Stimulated activated naive B cell treated with anti-CD40 and anti-IgM and Interleukin-4, amounts not matched to agents 10 μg/mL and 1 μg/mL and 100 μg/mL, for 72 hours (primary cell): ENCODE measurements at regions not wholly inside any gene's neighbourhood (a gene's known extent, or its start where the extent isn't known, plus 50 kb on each side); places are given as distances from the start of the nearest gene placed in this dataset.

Source experiments
- ATAC-seq, 2 donors: fragments of 150-1000 bp; cut with Tn5 transposase; replicated peaks; 2 replicates each; pipeline ENCODE4 v1.10.0; 2021; ENCODE audit warnings: moderate library complexity in 1 of 2
- DNase-seq: peaks from one replicate; pipeline ENCODE4 v3.0.0; 2021
- H3K27ac Mint-ChIP-seq: one replicate; pipeline ENCODE4 v1.8.0; 2022; ENCODE audit warnings: mild to moderate bottlenecking, mixed read lengths
- H3K27me3 Mint-ChIP-seq, 2 donors: one replicate each; pipeline ENCODE4 v1.8.0; 2022; ENCODE audit warnings: mixed read lengths in 2 of 2
- H3K36me3 Mint-ChIP-seq, 2 donors: one replicate each; pipeline ENCODE4 v1.8.0; 2022; ENCODE audit warnings: mixed read lengths in 2 of 2, mild to moderate bottlenecking in 1 of 2
- H3K4me1 Mint-ChIP-seq, 2 donors: one replicate each; pipeline ENCODE4 v1.8.0; 2022; ENCODE audit warnings: mixed read lengths in 2 of 2, mild to moderate bottlenecking in 1 of 2
- H3K4me3 Mint-ChIP-seq, 2 donors: one replicate each; pipeline ENCODE4 v1.8.0; 2022; ENCODE audit warnings: mild to moderate bottlenecking in 2 of 2, mixed read lengths in 2 of 2, moderate library complexity in 1 of 2
- H3K9me3 Mint-ChIP-seq, 2 donors: one replicate each; pipeline ENCODE4 v1.8.0; 2022; ENCODE audit warnings: mixed read lengths in 2 of 2, mild to moderate bottlenecking in 1 of 2

DNA sequence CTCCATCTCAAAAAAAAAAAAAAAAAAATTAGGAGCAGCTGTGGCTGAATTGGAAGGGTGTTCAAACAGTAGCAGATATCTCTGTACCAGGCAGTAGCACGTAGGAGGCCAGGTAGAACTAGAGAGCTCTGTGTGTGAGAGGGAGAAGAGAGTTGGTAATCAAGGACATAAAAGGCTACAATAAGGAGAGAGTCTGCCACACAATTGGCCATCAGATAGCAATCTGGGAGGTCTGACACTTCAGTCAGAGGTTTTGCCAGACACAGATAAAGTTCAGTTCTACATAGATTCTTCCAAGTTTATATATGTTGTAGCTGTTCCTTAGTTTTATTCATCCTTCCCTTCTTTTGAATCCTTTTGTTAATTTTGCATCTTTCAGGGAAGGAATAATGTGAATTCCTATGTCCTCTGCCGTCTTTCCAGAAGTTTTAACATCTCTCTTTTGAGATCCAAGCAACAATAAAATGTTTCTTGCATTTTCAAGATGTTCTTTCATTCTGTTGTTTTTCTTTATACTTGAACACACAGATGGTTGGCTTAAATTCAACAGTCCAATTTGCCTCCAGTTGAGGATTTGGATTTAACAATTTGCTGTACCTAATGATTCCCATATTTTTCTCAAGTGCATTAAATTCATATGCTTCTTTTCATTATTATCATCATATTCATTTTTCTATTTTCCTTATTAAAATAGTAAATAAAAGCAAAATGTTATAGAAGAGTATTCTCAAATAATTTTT lies 600.3 kb upstream of the GCFC2 start:
- no peak for ATAC-seq
- no peaks in the 10 kb centered on the region for H3K36me3 Mint-ChIP-seq
- no peak for DNase-seq
- no peak overlapping the region for H3K27ac Mint-ChIP-seq
- H3K27me3 Mint-ChIP-seq, result no peaks in the 10 kb centered on the region
- H3K9me3 Mint-ChIP-seq, result peaks cover 4 to 9% of the 10 kb centered on the region in 2 donors
- no peak overlapping the region for H3K4me3 Mint-ChIP-seq
- no peaks in the 10 kb centered on the region for H3K4me1 Mint-ChIP-seq

DNA sequence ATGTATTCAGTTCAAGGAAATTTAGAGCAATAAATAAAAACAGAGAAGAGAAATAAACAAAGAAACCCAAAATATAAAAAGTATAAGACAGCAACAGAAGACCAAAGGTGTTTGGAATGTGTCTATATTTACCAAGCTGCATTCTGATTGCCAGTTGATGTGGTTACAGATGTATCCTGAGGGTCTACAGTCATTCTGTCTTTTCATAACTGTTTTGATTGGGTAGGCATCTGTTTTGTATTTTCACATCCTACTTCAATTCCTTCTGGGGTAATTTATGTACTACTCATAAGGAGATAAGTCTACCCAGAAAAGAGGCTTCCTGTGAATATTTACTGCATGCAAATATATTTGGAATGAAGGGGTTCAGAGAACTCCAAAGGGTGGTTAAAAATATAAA lies 596.8 kb upstream of the GCFC2 start:
- Mint-ChIP-seq H3K9me3 (peaks cover 10 to 14% of the 10 kb centered on the region in 2 donors), H3K4me1 (no peaks in the 10 kb centered on the region), H3K27ac (no peak overlapping the region), H3K36me3 (no peaks in the 10 kb centered on the region), H3K4me3 (no peak overlapping the region), H3K27me3 (no peaks in the 10 kb centered on the region)
- DNase-seq (no peak), ATAC-seq (no peak)

DNA sequence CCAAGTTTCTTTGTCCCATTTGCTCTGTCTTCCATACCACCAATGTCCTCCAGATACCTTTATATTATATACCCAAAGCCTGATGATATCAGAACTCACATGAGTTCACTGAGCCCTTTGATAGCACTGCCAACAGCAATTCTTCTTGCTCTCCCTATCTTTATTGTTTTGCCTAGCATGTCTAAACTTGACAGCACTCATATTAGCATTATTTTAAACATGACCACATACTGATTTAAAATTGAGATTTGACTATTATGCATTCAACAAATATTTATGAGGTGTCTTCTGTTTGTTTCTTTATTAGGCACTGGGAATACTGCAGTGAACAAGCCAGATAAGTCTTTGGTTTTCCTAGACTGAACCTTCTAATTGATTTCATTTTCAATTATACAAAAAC lies 587.3 kb upstream of the GCFC2 start:
- no peaks in the 10 kb centered on the region for H3K36me3 Mint-ChIP-seq
- no peaks in the 10 kb centered on the region for H3K27me3 Mint-ChIP-seq
- ATAC-seq (no peak), DNase-seq (no peak)
- H3K9me3 Mint-ChIP-seq, result no peaks in the 10 kb centered on the region
- H3K27ac Mint-ChIP-seq, result no peak overlapping the region
- H3K4me1 Mint-ChIP-seq, result no peaks in the 10 kb centered on the region
- H3K4me3 Mint-ChIP-seq, result no peak overlapping the region

DNA sequence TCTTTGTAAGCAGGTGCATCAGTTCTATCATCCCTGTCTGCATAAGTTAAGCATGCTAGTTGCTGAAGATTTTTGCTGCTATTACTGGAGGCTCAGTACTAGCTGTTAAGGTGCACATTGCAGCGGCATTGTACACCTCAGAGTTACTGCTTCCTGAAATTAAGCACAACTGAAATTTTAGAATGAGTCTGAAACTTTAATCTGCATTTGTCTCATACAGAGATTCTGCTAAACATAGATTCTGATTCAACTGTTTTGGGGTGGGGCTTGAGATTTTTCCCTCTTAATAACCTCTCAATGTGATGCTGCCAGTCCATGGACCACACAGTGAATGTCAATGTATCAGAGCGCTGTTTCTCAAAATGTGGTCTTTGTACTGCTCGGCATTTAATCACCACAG lies 585.7 kb upstream of the GCFC2 start:
- DNase-seq (no peak), ATAC-seq (no peak)
- Mint-ChIP-seq H3K4me3 (no peak overlapping the region), H3K36me3 (no peaks in the 10 kb centered on the region), H3K27me3 (no peaks in the 10 kb centered on the region), H3K27ac (no peak overlapping the region), H3K9me3 (no peaks in the 10 kb centered on the region), H3K4me1 (no peaks in the 10 kb centered on the region)

DNA sequence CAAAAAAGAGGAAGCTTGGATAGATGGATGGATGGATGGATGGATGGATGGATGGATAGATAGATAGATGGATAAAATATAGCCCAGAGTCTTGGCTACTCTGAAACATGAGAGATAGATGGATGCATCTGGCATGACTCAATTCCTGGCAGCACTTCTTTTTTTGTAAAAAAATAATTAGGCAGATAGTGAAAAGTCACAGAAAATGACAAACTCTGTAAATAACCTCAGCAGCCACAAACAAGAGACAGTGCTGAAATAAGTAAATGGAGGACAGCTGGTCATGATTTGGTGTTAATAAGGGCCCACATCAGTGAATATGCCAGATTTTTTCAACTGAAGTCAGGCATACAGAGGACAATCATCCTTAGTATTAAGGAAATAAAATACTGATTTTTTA lies 585.0 kb upstream of the GCFC2 start:
- no peaks in the 10 kb centered on the region for H3K27me3 Mint-ChIP-seq
- DNase-seq, result no peak

DNA sequence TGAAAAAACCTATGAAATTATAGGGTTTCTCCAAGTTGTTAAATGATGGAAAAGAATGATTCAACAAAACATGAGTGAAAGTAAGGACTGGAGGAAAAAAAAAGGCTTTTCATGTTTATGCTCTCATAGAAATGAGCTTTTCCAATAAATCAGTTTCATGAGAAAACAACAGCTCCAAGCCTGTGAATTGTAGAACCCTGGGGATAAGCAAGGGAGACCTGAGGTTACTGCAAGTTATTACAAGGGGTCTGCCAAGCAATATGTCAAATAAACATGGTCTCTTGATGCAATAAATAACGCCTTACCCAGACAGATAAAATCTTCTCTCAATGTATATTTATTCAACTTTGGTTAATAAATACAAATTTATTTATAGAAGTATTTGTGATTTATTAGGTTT lies 577.9 kb upstream of the GCFC2 start:
- H3K27me3 Mint-ChIP-seq, result no peaks in the 10 kb centered on the region
- H3K4me3 Mint-ChIP-seq, result no peak overlapping the region
- H3K4me1 Mint-ChIP-seq, result no peaks in the 10 kb centered on the region
- no peaks in the 10 kb centered on the region for H3K36me3 Mint-ChIP-seq
- ATAC-seq (no peak), DNase-seq (no peak)
- no peak overlapping the region for H3K27ac Mint-ChIP-seq
- no peaks in the 10 kb centered on the region for H3K9me3 Mint-ChIP-seq

More for the DNA sequence above, 585.0 kb upstream of the GCFC2 start:
- no peaks in the 10 kb centered on the region for H3K4me1 Mint-ChIP-seq
- H3K36me3 Mint-ChIP-seq, result no peaks in the 10 kb centered on the region
- H3K9me3 Mint-ChIP-seq, result no peaks in the 10 kb centered on the region
- no peak overlapping the region for H3K4me3 Mint-ChIP-seq
- no peak for ATAC-seq
- H3K27ac Mint-ChIP-seq, result no peak overlapping the region

DNA sequence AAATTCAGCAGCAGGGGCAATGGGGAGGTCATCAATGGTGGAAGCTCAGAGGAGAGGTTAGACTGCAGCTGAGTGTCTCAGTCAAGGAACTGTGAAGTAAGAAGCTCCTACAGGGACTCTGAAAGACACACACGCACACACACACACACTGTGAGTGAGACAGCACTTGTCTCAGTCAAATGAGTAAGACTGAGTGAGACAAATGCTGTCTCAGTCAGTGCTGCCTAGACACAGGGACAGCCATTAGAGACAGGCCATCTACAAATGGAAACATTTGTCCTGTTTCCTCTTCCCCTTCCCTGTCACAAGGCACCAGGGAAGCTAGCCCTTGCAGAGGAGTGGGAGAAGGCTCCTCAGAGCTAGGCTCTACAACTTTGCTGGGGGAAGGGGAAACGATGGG lies 577.4 kb upstream of the GCFC2 start:
- Mint-ChIP-seq H3K36me3 (no peaks in the 10 kb centered on the region), H3K9me3 (no peaks in the 10 kb centered on the region), H3K27ac (no peak overlapping the region), H3K4me3 (no peak overlapping the region), H3K27me3 (no peaks in the 10 kb centered on the region), H3K4me1 (no peaks in the 10 kb centered on the region)
- no peak for DNase-seq
- ATAC-seq, result no peak

DNA sequence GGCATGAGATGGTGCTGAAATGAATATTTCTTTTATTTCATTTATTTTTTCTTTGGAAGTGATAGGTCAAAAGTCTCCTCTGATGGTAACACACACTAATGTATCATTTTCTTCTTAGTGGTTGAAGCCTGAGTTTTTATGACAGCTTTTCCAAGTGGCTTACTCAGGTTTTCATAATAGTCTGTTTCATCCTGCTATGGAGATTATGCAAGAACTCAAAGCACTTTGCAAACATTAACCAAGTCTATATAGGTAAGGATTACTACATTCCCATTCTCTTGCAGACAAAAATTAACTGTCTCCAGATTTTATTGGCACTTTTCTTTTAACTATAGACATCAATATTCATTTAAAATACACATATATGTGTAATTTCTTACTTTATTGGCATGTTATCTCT lies 572.6 kb upstream of the GCFC2 start:
- DNase-seq, result no peak
- Mint-ChIP-seq H3K27me3 (no peaks in the 10 kb centered on the region), H3K4me3 (no peak overlapping the region), H3K9me3 (no peaks in the 10 kb centered on the region), H3K27ac (no peak overlapping the region), H3K36me3 (no peaks in the 10 kb centered on the region), H3K4me1 (no peaks in the 10 kb centered on the region)
- no peak for ATAC-seq

DNA sequence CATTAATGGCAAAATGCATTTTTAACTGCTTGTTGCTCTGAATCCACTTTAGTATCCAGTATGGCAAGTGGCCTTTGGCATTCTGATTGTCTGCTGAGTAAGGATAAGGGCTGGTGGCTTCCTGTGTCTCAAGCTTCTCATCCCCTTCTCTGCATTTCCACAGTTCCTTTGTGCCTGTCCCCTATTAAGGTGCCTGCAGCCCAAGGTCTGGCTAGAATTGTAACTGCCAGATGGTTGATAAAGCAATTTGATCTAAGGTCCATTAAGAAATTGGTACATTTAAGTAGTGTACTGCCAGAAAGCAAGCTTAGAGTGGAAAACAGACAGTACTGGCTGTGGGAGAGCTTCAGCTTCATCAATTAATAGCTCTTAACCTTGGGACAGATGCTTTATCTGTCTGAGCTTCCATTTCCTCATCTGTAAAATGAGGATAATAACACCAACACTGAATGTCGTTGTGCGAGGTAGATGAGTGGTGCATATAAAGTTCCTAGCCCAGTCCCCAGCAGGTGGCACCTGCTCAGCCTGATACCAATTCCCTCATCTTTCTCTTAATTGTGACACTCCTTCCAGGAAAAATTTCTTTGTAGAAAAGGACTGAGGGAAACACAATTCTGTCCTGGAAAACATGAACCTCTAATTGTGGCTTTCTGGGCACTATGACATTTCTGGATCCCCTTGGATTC lies 570.6 kb upstream of the GCFC2 start:
- no peak overlapping the region for H3K27ac Mint-ChIP-seq
- no peak overlapping the region for H3K4me3 Mint-ChIP-seq
- peaks cover 0 to 1% of the 10 kb centered on the region in 2 donors for H3K9me3 Mint-ChIP-seq
- DNase-seq, result no peak
- H3K36me3 Mint-ChIP-seq, result no peaks in the 10 kb centered on the region
- H3K4me1 Mint-ChIP-seq, result no peaks in the 10 kb centered on the region
- H3K27me3 Mint-ChIP-seq, result no peaks in the 10 kb centered on the region
- no peak for ATAC-seq

DNA sequence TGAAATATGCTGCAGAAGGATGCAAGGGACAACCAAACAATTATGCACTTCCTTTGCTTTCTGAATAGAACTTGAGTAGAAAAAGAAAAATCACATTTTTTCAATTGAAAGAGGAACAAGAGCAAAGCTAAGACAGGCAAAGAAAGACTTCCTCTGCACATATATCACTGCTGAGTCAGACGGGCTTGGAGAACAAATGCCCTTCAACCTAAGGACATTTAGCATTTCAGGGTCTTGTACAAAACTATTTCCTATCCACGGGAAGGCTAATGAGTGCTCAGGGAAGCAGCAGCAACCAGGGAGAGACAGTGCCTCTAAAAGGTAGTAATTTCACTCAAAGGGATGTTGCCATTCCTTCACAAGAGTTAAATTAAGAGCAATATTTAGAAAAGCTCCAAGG lies 570.0 kb upstream of the GCFC2 start:
- no peak overlapping the region for H3K4me3 Mint-ChIP-seq
- no peaks in the 10 kb centered on the region for H3K27me3 Mint-ChIP-seq
- no peak overlapping the region for H3K27ac Mint-ChIP-seq
- no peak for DNase-seq
- H3K36me3 Mint-ChIP-seq, result no peaks in the 10 kb centered on the region
- ATAC-seq, result no peak
- H3K4me1 Mint-ChIP-seq, result no peaks in the 10 kb centered on the region
- peaks cover 0 to 1% of the 10 kb centered on the region in 2 donors for H3K9me3 Mint-ChIP-seq

DNA sequence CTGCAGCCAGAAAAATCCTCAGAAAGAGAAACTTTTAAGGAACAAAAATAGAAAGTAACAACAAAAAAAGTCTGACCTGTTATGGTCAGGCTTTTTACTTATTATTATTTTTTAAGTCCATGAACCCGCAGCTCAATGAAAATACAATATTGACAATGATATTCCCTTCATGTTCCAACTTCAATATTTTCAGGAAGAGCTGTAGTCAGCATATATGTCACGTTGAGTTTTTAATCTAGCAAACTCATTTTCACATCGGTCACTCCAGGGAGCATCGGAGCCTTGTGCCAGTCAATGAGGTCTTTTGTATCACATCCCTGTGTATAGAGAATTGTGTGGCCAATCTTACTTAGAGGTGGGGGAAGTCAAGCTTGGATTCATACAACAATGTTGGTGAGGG lies 568.4 kb upstream of the GCFC2 start:
- H3K27me3 Mint-ChIP-seq, result no peaks in the 10 kb centered on the region
- DNase-seq (no peak), ATAC-seq (no peak)
- H3K4me1 Mint-ChIP-seq, result no peaks in the 10 kb centered on the region
- no peak overlapping the region for H3K4me3 Mint-ChIP-seq
- no peaks in the 10 kb centered on the region for H3K36me3 Mint-ChIP-seq
- no peak overlapping the region for H3K27ac Mint-ChIP-seq
- peaks cover 0 to 1% of the 10 kb centered on the region in 2 donors for H3K9me3 Mint-ChIP-seq

DNA sequence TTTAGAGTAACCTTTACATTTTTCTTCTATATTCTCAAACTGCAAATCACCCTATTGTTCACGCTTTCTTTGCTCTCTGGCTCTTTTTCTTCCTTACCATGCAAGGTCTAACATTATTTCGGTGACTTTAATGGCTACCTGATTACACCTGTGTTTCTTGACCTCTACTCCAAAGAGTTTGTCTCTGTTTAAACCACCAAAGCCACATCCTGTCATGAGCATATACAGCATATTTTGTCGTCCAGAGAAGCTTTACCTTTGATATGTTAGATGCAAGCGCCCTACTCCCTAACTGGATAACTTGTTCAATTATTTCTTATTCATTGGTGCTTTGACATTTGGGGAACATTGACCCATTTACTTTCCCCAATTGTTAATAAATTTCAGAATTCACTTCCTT lies 565.1 kb upstream of the GCFC2 start:
- ATAC-seq (no peak), DNase-seq (no peak)
- Mint-ChIP-seq H3K4me1 (no peaks in the 10 kb centered on the region), H3K27ac (no peak overlapping the region), H3K4me3 (no peak overlapping the region), H3K9me3 (peaks cover 0 to 4% of the 10 kb centered on the region in 2 donors), H3K27me3 (no peaks in the 10 kb centered on the region), H3K36me3 (no peaks in the 10 kb centered on the region)

DNA sequence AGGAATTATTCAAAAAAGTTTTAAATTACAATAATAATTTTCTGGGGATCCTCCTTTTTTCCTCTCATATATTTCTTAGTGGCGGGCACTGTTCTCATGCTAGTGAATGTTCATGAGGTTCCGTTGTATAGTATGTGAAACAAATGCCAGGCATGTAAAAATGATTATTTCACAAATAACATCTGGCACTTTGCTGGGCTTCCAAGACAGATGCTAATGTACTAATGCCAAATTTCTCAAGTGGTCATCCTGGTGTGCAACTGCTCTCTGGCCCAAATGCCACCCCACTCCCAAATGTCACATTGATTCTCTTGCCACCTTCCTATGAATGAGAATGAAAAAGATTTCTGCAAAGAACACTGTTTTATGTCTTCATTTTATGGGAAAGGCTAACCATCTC lies 564.0 kb upstream of the GCFC2 start:
- Mint-ChIP-seq H3K9me3 (peaks cover 0 to 4% of the 10 kb centered on the region in 2 donors), H3K36me3 (no peaks in the 10 kb centered on the region), H3K27me3 (no peaks in the 10 kb centered on the region), H3K4me1 (no peaks in the 10 kb centered on the region), H3K4me3 (no peak overlapping the region), H3K27ac (no peak overlapping the region)
- DNase-seq, result no peak
- no peak for ATAC-seq

DNA sequence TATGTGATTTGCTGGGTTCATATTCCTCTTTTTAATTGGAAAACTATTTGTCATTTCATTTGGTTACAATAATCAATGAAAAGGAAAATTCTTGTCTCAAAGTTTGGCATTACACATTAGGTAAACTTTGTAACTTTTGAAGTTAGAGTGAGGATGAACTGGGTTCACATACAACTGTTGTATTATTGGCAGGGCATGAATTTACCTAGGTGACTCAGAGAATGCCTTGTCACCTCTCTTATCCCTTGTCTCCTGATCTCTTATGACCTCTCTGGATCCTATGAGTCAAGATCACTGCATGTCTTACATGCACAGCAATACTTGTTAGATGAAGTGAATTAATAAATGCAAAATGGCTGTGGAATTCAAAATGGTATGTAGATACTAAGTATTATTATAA lies 563.4 kb upstream of the GCFC2 start:
- H3K27me3 Mint-ChIP-seq, result no peaks in the 10 kb centered on the region
- no peaks in the 10 kb centered on the region for H3K36me3 Mint-ChIP-seq
- no peak overlapping the region for H3K4me3 Mint-ChIP-seq
- no peak overlapping the region for H3K27ac Mint-ChIP-seq
- ATAC-seq (no peak), DNase-seq (no peak)
- peaks cover 0 to 4% of the 10 kb centered on the region in 2 donors for H3K9me3 Mint-ChIP-seq
- no peaks in the 10 kb centered on the region for H3K4me1 Mint-ChIP-seq

DNA sequence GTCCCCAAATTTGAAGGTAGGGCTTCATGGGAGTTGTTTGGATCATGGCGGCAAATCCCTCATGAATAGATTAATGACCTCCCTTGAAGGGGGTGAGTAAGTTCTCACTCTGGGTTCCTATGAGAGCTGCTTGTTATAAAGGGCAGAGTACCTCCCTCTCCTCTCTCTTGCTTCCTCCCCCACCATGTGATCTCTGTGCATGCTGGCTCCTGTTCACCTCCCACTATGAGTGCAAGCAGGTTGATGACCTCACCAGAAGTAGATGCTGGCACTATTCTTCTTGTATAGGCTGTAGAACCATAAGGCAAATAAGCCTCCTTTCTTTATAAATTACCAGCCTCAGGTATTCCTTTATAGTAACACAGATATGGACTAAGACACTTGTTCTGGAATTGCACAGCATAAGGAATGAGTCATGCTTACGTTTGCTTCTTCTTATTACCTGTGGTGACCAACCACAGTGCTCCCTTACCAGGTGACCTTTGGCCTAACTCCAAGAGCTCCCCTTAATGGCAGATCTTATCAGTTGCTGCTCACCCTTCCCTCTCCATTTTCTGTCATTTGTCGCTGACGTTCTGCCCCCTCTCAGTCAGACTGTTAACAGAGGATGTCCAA lies 559.5 kb upstream of the GCFC2 start:
- Mint-ChIP-seq H3K9me3 (peaks cover 0 to 3% of the 10 kb centered on the region in 2 donors), H3K27ac (no peak overlapping the region)

More for the DNA sequence above, 559.5 kb upstream of the GCFC2 start:
- ATAC-seq, result no peak
- no peak for DNase-seq
- Mint-ChIP-seq H3K4me3 (no peak overlapping the region), H3K36me3 (no peaks in the 10 kb centered on the region), H3K27me3 (no peaks in the 10 kb centered on the region), H3K4me1 (no peaks in the 10 kb centered on the region)
